ENCODE measurements at regions not wholly inside any gene's neighbourhood (a gene's known extent, or its start where the extent isn't known, plus 50 kb on each side); places are given as distances from the start of the nearest gene placed in this dataset.

GRCh38 chr15:77889009-77889806 lies 188.3 kb downstream of the TBC1D2B start:
- no peak for TF ChIP-seq CTCF (IDR thresholded peaks at IDR 0.05)
- TF ChIP-seq POLR2A (IDR thresholded peaks at IDR 0.05): no peak
